SJCRH30 (cell line): ENCODE measurements at regions not wholly inside any gene's neighbourhood (a gene's known extent, or its start where the extent isn't known, plus 50 kb on each side); places are given as distances from the start of the nearest gene placed in this dataset.

ENCODE experiments used
- DNase-seq, 2 experiments: peaks; one replicate each; pipeline ENCODE4 v3.0.0-alpha.2; 2015 to 2020
- H3K27ac ChIP-seq: fragments of 250-450 bp; sonication (Bioruptor Pico); 2 replicates; pipeline ENCODE4 v1.5.1; 2020; ENCODE audit warnings: mild to moderate bottlenecking, moderate library complexity
- H3K27me3 ChIP-seq: fragments of 250-450 bp; sonication (Bioruptor Pico); 2 replicates; pipeline ENCODE4 v1.5.1; 2020; ENCODE audit warnings: mild to moderate bottlenecking, moderate library complexity
- H3K36me3 ChIP-seq: fragments of 250-450 bp; sonication (Bioruptor Pico); 2 replicates; pipeline ENCODE4 v1.5.1; 2020; ENCODE audit warnings: mild to moderate bottlenecking, moderate library complexity
- H3K4me1 ChIP-seq: fragments of 250-450 bp; sonication (Bioruptor Pico); 2 replicates; pipeline ENCODE4 v1.5.1; 2020; ENCODE audit warnings: mild to moderate bottlenecking, moderate library complexity
- H3K4me3 ChIP-seq: fragments of 250-450 bp; sonication (Bioruptor Pico); 2 replicates; pipeline ENCODE4 v1.5.1; 2020; ENCODE audit warnings: mild to moderate bottlenecking, moderate library complexity
- H3K9me3 ChIP-seq: fragments of 250-450 bp; sonication (Bioruptor Pico); replicated peaks from 2 replicates; pipeline ENCODE4 v1.5.1; 2020; ENCODE audit warnings: mild to moderate bottlenecking, moderate library complexity

DNA sequence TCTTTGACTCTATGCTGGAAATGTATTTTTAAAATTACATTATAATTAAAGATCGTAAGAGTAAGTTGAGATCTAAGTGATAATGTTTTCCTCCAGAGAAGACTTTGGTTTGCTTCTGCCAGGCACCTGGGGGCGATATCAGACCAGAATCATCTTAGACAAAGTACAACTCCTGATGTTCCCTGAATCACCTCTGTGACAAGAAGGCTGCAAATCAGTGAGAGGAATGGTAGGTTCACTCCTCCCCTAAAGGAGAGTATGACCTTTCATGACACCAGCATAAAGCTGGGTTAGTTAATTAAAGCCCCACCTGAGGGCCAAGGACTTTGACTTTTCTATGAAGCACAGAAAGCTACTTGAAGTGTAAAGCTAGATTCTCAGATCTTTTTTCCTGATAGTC is 114.4 kb upstream of the DTNA start:
- no peak overlapping the region for H3K27ac ChIP-seq
- no peaks in the 10 kb centered on the region for H3K4me1 ChIP-seq
- H3K36me3 ChIP-seq = no peaks in the 10 kb centered on the region
- peak; percentile 5 to 19 for DNase-seq
- H3K27me3 ChIP-seq = no peaks in the 10 kb centered on the region
- H3K9me3 ChIP-seq = no peaks in the 10 kb centered on the region
- H3K4me3 ChIP-seq = no peak overlapping the region

DNA sequence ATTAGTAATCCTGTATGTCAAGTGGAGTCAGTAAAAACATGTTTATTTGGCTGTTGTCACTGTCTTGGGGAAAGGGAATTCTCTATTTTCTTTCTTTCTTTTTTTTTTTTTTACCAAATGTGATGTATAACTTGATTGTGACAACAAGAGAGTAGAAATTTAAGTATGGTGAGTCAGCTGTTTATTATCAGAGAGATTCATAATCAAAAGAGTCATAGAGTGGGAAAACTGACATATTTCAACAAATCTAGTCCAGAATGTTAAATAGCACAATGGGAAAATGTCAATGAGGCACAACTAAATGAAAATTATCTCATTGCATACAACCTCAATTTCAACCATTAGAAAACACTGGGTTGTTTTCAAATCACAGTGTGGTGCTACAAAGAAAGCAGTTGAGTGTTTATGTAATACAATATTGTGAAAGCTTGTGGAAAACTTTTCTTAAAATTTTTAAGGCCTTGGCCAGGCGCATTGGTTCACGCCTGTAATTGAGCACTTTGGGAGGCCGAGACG is 111.9 kb upstream of the DTNA start:
- H3K27ac ChIP-seq = no peak overlapping the region
- H3K4me3 ChIP-seq = no peak overlapping the region
- H3K36me3 ChIP-seq = no peaks in the 10 kb centered on the region
- H3K4me1 ChIP-seq = no peaks in the 10 kb centered on the region
- DNase-seq = no peak
- H3K9me3 ChIP-seq = no peaks in the 10 kb centered on the region
- H3K27me3 ChIP-seq = no peaks in the 10 kb centered on the region

DNA sequence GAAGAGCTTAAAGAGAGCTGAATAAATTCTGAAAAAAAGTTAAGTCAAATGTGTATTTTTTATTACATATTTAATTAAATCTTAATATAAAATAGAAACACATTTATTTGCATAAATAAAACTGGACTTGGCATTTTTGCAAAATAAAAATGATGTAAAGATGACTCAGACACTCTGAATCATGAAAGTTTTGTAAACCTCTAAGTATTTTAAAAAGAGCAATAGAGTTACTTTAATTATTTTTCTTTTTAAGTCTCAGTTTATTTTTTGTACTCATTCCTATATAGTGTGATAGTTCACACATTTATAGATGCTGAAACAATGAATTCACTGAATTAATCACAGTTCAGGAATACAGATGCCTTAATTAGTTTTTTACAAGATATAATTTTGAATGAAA is 109.9 kb upstream of the DTNA start:
- no peak overlapping the region for H3K27ac ChIP-seq
- H3K9me3 ChIP-seq = no peaks in the 10 kb centered on the region
- DNase-seq = no peak

DNA sequence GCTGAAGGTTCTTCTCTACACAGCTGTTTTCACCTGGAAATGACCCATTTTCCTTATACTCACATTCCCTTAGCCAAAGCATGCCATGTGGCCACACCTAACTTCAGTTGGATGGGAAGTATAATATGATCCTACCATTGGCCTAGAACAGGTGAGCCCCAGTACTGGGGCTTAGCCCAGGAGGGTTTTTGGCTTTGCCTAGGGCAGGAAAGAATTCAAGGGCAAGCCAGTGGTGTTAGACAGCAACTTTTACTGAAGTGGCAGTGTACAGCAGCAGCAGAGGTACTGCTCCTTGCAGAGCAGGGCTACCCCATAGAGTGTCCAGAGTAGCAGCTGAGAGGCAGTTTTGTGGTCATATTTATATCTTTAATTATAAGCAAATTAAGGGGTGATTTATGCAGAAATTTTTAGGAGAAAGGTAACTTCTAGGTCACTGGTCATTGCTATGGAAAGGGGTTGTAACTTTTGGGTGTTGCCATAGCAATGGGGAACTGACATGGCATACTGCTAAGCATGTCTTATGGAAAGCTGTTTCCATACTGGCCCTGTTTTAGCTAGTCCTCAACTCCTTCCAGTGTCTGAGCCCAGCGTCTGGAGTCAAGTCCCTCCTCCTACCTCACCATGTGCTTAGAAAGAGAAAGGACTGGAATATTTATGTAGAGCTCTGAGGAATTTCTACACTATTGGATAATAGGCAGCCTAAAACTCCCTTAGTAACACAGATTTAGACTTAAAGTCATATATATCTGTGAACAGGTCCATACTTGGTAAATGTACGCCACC is 109.0 kb upstream of the DTNA start:
- H3K9me3 ChIP-seq = no peaks in the 10 kb centered on the region
- H3K4me1 ChIP-seq = no peaks in the 10 kb centered on the region
- H3K36me3 ChIP-seq = no peaks in the 10 kb centered on the region
- H3K27ac ChIP-seq = no peak overlapping the region
- DNase-seq = no peak
- no peaks in the 10 kb centered on the region for H3K27me3 ChIP-seq
- no peak overlapping the region for H3K4me3 ChIP-seq

More for the DNA sequence above, 109.9 kb upstream of the DTNA start:
- Histone ChIP-seq H3K4me3 (no peak overlapping the region), H3K27me3 (no peaks in the 10 kb centered on the region), H3K36me3 (no peaks in the 10 kb centered on the region), H3K4me1 (no peaks in the 10 kb centered on the region)

DNA sequence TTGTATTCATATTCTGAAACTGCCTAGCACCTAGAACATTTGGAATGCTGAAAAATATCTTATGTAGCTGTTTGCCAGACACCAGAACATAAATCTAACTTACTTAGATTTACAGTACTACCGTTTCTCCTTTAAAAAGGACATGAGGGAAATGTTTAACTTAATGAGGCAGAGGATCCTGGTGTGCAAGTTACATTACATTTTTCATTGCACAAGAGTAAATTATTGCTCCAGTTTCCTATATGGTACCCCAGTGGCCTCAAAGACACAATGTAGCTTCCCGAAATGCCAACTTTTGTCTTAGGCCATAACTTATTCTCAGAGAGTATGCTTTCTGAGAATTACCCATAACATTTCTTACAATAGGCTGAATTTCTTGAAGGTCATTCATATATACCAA is 105.5 kb upstream of the DTNA start:
- Histone ChIP-seq H3K9me3 (no peaks in the 10 kb centered on the region), H3K4me3 (no peak overlapping the region), H3K27ac (no peak overlapping the region), H3K4me1 (no peaks in the 10 kb centered on the region), H3K36me3 (no peaks in the 10 kb centered on the region), H3K27me3 (no peaks in the 10 kb centered on the region)
- DNase-seq = no peak

DNA sequence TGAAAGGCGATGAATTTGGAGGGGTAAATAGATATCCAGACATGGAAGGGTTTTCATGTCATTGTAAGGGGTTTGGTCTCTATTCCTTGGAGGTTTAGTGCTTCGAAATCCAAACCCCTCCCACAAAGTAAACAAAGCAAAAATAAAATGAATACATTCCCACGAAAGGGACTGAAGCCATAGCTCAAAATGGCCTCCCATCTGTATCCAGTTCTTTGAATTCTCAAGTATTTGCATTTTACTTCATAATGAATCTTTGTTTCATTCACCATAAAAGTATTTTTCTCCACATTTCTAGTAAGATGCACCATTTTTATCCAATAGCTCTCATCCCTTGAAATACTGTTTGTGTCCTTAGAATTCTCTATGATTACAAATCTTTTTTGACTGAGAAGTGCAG is 103.2 kb upstream of the DTNA start:
- H3K27ac ChIP-seq = no peak overlapping the region
- no peak overlapping the region for H3K4me3 ChIP-seq
- H3K27me3 ChIP-seq = no peaks in the 10 kb centered on the region
- H3K9me3 ChIP-seq = no peaks in the 10 kb centered on the region
- no peaks in the 10 kb centered on the region for H3K36me3 ChIP-seq
- DNase-seq = no peak
- no peaks in the 10 kb centered on the region for H3K4me1 ChIP-seq

DNA sequence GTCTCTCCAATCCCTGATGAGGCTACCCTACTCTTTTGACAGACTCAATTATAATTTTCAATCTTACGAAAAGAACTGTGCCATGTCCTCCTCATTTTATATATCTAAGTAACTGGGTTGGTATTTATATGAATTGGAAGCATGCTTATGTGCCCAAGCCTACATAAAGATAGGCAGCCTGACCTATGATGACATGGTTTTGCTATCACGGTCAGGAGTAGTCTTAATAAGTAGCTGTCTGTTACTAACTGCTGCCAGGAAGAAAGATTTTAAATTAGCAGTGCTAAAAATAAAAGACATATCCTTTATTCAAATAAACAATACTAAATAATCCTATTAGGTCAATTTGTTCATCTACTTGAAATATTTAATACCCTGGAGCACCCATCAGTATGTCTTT is 102.0 kb upstream of the DTNA start:
- no peak overlapping the region for H3K27ac ChIP-seq
- H3K36me3 ChIP-seq = no peaks in the 10 kb centered on the region
- no peaks in the 10 kb centered on the region for H3K4me1 ChIP-seq
- H3K4me3 ChIP-seq = no peak overlapping the region
- H3K9me3 ChIP-seq = no peaks in the 10 kb centered on the region
- no peaks in the 10 kb centered on the region for H3K27me3 ChIP-seq
- no peak for DNase-seq

DNA sequence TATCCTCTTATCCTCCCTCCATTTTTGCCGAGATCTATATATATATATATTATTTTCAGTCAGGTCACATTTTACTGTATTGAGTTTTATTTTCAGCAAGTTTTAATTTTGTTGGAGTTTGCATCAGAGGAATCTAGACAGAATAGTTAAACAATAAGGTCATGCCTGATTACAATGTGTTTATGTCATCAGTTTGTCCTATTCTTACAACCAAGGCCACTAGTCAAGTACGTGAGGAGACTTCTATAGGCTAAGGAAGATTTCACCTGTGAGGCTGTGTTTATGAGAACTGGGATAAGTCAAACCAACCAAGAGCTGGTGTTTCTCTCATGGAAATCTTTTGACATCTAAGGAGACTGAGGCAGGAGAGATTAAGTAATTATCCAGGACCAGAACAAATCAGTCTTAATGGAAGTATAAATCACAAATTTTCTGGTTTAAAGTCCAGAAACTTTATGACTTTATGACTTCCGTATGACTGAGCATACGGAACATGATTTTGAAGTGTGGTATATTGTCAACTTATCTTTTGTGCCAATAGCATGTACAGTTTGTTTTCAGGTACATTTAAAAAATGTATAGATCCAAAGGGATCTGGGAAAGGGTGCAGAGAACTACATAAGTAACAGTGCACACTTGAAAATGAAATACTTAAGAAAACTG is 100.0 kb upstream of the DTNA start:
- Histone ChIP-seq H3K36me3 (no peaks in the 10 kb centered on the region), H3K9me3 (no peaks in the 10 kb centered on the region), H3K27me3 (no peaks in the 10 kb centered on the region), H3K4me1 (no peaks in the 10 kb centered on the region), H3K4me3 (no peak overlapping the region), H3K27ac (no peak overlapping the region)
- no peak for DNase-seq

DNA sequence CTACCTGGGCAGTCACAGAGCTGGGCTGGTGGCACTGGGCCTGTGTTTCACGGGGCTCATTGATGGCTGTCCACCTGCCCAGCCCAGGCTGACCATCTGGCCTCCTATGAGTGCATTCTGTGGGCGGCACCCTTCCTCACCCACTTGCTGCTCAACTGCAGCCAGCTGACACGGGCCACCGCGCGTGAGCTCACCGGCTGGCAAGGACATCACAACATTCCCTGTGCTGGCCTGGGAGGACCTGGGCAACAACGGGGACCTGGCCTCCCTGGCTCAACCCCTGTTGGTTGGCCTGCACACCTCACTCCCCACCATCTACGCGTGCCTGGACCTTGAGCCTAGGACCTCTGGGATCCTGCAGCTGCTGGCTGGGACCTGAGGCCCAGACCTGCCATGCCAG is 98.2 kb upstream of the DTNA start:
- no peak for DNase-seq
- Histone ChIP-seq H3K9me3 (no peaks in the 10 kb centered on the region), H3K36me3 (no peaks in the 10 kb centered on the region), H3K4me3 (no peak overlapping the region), H3K27ac (no peak overlapping the region), H3K4me1 (no peaks in the 10 kb centered on the region), H3K27me3 (no peaks in the 10 kb centered on the region)

DNA sequence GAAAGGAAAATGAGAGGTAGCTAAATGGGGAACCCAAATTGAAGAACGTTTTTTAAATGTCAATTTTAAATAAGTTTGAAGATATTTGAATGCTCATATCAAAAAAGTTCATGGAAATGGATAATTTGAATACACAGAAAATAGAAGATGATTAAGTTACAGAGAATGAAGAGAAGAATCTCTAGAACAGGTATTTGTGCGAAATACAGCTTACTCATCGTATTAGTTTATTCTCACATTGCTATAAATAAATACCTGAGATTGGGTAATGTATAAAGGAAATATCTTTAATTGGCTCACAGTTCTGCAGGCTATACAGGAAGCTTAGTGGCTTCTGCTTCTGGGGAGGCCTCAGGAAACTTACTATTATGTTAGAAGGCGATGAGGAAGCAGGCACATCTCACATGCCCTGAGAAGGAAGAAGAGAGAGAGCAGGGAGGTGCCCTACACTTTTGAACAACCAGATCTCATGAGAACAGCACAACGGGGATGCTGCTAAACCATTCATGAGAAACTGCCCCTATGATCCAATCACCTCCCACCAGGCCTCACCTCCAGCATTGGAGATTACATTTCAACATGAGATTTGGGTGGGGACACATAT is 89.7 kb upstream of the DTNA start:
- DNase-seq = no peak
- no peaks in the 10 kb centered on the region for H3K27me3 ChIP-seq
- H3K4me1 ChIP-seq = no peaks in the 10 kb centered on the region
- no peak overlapping the region for H3K27ac ChIP-seq
- H3K9me3 ChIP-seq = no peaks in the 10 kb centered on the region
- no peaks in the 10 kb centered on the region for H3K36me3 ChIP-seq
- no peak overlapping the region for H3K4me3 ChIP-seq

DNA sequence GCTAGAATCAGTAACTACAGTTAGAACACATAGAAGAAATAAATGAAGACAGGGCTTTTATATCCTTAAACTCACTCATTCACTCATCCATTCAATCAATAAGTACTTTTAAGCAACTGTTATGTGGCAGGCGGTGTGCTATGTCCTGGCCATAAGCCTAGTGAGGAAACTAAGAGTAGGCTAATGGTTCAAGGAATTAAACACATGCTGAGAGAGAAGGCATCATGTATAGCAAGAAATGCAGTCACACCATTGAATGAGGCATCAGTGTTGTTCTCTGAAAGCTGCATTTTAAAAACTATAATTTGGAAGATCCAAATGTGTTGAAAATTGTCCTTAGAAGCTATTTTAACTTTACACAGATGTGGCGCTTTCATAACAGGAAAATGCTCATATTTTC is 86.5 kb upstream of the DTNA start:
- Histone ChIP-seq H3K4me3 (no peak overlapping the region), H3K4me1 (no peaks in the 10 kb centered on the region), H3K27me3 (no peaks in the 10 kb centered on the region), H3K27ac (no peak overlapping the region), H3K9me3 (no peaks in the 10 kb centered on the region), H3K36me3 (no peaks in the 10 kb centered on the region)
- no peak for DNase-seq

DNA sequence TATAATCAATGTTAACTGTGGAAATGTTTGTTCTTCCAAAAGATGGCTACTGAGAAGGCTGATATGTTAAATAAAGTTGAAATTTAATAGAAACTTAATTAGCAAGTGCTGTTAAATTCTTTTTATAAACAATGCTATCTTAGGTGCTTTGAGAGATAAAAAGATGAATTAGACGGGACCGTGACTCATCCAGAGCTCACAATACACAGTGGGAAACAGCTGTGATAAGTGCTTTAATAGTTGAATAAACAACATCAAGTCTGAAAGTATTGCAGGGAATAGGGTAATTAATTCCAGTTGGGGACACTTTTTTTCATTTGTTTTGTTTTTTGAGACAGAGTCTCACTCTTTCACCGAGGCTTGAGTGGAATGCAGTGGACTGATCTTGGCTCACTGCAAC is 85.5 kb upstream of the DTNA start:
- Histone ChIP-seq H3K9me3 (no peaks in the 10 kb centered on the region), H3K4me3 (no peak overlapping the region)
- DNase-seq = peak in 1 of 2 experiments; percentile 7

DNA sequence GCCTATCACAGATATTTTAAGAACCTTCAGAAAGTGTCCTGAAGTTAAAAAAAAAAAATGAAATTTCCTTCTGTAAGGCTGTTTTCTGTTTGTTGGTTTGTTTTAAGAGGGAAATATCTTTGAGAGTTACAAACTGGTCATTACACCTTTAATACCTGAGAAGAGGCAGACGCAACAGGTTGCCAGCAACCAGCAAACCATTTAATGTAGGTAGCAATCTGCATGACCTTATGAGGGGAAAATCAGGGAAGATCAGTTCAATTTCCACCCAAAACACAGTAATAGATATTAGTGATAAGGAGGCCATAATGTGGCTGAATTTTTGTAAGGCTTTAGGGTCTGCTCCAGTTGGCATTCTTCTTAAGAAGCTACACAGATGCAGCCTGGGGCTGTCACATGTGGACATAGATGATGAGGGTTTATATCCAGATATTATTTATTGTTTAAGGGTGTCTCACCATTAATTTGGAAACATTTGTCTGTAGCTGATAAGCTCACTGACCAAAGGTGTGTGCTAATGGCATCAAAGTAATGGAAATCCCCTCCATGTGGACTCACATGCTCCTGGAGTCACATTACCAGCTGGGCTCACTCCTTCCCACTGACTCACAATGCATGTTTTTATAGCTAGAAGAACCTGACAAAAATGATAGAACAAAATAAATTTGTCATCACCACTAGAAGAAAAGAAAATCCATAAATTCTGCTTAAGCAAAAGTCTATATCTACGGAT is 83.5 kb upstream of the DTNA start:
- Histone ChIP-seq H3K4me3 (no peak overlapping the region), H3K4me1 (no peaks in the 10 kb centered on the region)
- DNase-seq = no peak

More for the DNA sequence above, 85.5 kb upstream of the DTNA start:
- Histone ChIP-seq H3K4me1 (no peaks in the 10 kb centered on the region), H3K27ac (no peak overlapping the region), H3K36me3 (no peaks in the 10 kb centered on the region), H3K27me3 (no peaks in the 10 kb centered on the region)

DNA sequence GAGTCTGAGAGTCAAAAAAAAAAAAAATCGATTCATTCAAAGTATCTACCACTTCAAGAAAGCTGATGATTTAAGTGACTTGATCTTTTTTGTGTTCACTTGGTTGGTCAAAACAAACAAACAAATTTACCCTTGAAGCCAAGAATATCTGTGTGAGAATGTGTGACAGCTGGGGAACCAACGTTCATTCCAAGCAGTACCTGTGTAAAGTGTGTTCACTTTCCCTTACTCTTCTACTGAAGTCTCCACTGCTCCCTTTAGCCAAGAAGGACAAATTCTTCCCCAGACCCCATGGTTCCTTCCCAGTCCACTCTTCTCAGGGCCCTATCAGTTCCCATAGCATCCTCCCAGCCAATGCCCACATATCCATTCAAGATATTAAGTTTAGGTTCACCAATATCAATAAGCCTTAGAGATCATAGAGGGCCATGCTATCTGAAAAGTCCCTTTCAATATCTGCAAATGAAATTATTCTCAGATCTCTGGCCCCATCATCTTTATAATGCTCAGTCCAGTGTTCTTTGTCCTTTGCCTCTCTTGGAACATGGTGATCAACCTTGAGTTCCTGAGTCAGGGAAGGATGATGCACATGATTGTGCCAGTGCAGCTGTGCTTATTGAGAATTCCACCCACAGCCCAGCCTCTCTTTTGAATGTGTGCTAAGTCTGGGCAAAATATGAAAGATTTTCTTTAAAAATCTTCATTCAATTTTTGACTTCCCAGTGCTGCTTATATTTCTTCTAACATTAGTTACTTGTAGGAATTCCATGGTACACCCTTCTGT is 82.8 kb upstream of the DTNA start:
- no peak for DNase-seq
- no peaks in the 10 kb centered on the region for H3K27me3 ChIP-seq
- no peaks in the 10 kb centered on the region for H3K9me3 ChIP-seq
- no peaks in the 10 kb centered on the region for H3K36me3 ChIP-seq
- no peak overlapping the region for H3K27ac ChIP-seq
- H3K4me3 ChIP-seq = no peak overlapping the region
- H3K4me1 ChIP-seq = no peaks in the 10 kb centered on the region

More for the DNA sequence above, 83.5 kb upstream of the DTNA start:
- H3K9me3 ChIP-seq = no peaks in the 10 kb centered on the region
- H3K27me3 ChIP-seq = no peaks in the 10 kb centered on the region
- H3K36me3 ChIP-seq = no peaks in the 10 kb centered on the region
- no peak overlapping the region for H3K27ac ChIP-seq
